Muscle layer of duodenum (tissue), 2 donors: ENCODE measurements at regions not wholly inside any gene's neighbourhood (a gene's known extent, or its start where the extent isn't known, plus 50 kb on each side); places are given as distances from the start of the nearest gene placed in this dataset.
"Not testable (repeated sequence)": the region's sequence is repeated elsewhere in the genome, so short reads cannot be mapped to it uniquely, and the experiment has no call there.

Experiments used
- H3K27ac ChIP-seq: one replicate; pipeline ENCODE4 v1.7.0; 2013; ENCODE audit warnings: mild to moderate bottlenecking, low read length
- H3K27me3 ChIP-seq: one replicate; pipeline ENCODE4 v1.7.0; 2013; ENCODE audit warnings: low read depth, mild to moderate bottlenecking, control low read depth, low read length
- H3K36me3 ChIP-seq, 2 donors: one replicate each; pipeline ENCODE4 v1.7.0; 2013; ENCODE audit warnings: low read length in 2 of 2, control low read depth in 1 of 2, mild to moderate bottlenecking in 1 of 2; ENCODE audit not compliant: insufficient read depth in 2 of 2, control insufficient read depth in 1 of 2
- H3K4me1 ChIP-seq, 2 donors: one replicate each; pipeline ENCODE4 v1.7.0; 2013; ENCODE audit warnings: low read length in 2 of 2, mild to moderate bottlenecking in 2 of 2, control low read depth in 1 of 2, moderate library complexity in 1 of 2; ENCODE audit not compliant: insufficient read depth in 2 of 2, control insufficient read depth in 1 of 2
- H3K4me3 ChIP-seq, 2 donors: one replicate each; pipeline ENCODE4 v1.7.0; 2013; ENCODE audit warnings: low read length in 2 of 2, low read depth in 1 of 2, mild to moderate bottlenecking in 1 of 2
- H3K9me3 ChIP-seq, 2 donors: one replicate each; pipeline ENCODE4 v1.7.0; 2013; ENCODE audit warnings: low read length in 2 of 2, control low read depth in 1 of 2, mild to moderate bottlenecking in 1 of 2; ENCODE audit not compliant: control insufficient read depth in 1 of 2
- donor health status: healthy.

DNA sequence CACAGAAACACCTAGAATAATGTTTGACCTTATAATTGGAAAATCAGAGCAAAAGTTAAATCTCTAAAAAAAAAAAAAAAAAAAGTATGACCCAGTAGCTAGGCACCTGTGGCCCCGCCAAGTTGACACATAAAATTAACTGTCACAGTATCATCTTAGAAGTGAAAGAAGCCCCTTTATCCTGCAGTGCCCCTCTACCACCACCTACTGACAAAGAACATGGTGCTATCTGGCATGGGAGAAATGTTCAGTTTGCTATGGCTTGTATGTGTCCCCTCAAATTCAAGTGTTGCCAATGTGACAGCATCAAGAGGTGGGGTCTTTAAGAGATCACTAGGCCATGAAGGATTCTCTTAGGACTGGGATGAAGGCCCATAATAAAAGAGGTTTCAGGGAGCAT is 601.5 kb downstream of the TRIML1 start:
- not testable (repeated sequence) for H3K36me3 ChIP-seq, H3K4me1 ChIP-seq, H3K27ac ChIP-seq, H3K4me3 ChIP-seq, H3K27me3 ChIP-seq, H3K9me3 ChIP-seq

DNA sequence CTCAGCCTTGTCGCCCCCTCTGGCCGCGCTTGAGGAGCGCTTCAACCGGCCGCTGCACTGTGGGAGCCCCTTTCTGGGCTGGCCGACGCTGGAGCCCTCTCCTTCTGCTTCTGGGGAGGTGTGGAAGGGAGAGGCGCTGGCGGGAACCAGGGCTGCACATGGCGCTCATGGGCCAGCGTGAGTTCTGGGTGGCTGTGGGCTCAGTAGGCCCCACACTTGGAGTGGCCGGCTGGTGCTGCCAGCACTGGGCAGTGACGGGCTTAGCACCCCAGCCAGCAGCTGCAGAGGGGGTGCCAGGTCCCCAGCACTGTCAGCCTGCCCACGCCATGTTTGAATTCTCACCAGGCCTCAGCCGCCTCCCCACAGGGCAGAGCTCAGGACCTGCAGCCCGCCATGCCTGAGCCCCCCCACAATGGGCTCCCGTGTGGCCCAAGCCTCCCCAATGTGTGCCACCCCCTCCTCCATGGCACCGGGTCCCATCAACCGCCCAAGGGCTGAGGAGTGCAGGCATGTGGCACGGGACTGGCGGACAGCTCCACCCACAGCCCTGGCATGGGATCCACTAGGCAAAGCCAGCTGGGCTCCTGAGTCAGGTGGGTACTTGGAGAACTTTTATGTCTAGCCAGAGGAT is 615.2 kb downstream of the TRIML1 start:
- no peak overlapping the region for H3K4me3 ChIP-seq

DNA sequence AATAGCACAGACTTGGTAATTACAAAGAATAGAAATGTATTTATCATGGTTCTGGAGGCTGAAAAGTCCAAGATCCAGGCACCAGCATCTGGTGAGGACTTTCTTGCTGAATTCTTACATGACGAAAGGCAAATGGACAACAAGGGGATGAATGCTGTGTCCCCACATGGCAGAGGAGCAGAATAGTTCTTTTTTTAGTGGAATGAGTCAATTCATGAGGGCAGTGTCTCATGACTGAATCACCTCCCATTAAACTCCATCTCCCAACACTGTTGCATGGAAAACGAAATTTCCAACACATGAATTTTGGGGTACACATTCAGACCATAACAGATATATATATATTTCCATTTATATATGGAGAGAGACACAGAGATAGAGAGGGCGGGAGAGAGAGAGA is 628.3 kb downstream of the TRIML1 start:
- no peaks in the 10 kb centered on the region for H3K36me3 ChIP-seq
- no peaks in the 10 kb centered on the region for H3K27me3 ChIP-seq
- H3K4me1 ChIP-seq, result no peaks in the 10 kb centered on the region

More for the DNA sequence above, 615.2 kb downstream of the TRIML1 start:
- Histone ChIP-seq H3K4me1 (no peaks in the 10 kb centered on the region), H3K9me3 (peaks cover 0 to 9% of the 10 kb centered on the region in 2 donors), H3K27ac (no peak overlapping the region), H3K27me3 (no peaks in the 10 kb centered on the region), H3K36me3 (no peaks in the 10 kb centered on the region)

DNA sequence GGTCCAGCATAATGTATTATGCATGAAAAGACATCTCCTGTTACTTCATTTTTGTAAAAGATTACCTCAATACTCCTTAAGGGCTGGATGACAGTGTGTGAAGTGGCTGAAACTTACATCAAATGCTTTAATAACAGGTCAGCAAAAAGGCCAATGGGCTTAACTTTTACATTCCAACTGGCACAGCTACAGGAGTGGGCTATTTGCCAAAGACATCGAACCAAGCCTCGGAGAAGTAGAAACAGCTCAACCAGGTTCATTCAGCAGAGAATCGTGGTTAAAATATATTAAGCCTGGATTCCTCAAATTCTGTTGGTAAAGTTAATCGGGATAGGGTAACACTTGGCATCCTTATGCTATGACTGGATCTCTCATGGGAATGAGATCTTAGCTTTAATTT is 639.7 kb downstream of the TRIML1 start:
- Histone ChIP-seq H3K9me3 (no peaks in the 10 kb centered on the region), H3K36me3 (no peaks in the 10 kb centered on the region), H3K27me3 (no peaks in the 10 kb centered on the region), H3K4me3 (no peak overlapping the region), H3K27ac (no peak overlapping the region), H3K4me1 (no peaks in the 10 kb centered on the region)

More for the DNA sequence above, 628.3 kb downstream of the TRIML1 start:
- Histone ChIP-seq H3K4me3 (no peak overlapping the region), H3K27ac (no peak overlapping the region), H3K9me3 (peaks cover 0 to 3% of the 10 kb centered on the region in 2 donors)

DNA sequence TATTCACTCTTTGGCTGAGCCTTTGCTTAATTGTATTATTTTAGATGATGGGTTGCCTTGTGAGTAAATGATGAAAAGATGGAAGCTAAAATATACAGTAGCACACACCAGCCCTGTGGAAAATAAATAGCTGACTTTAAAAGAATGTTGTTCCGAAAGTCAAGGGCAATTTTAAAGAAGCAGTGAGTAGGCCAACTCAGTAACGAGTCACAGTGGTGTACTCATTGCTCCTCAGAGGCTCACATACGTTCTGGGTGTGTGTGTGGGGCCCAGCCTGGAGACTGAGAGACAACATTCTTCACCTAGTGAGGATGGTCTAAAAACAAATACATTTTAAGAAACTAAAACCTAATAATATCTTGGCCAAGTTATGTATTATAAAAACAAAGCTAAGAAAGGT is 640.3 kb downstream of the TRIML1 start:
- H3K4me1 ChIP-seq, result no peaks in the 10 kb centered on the region
- no peak overlapping the region for H3K4me3 ChIP-seq
- no peaks in the 10 kb centered on the region for H3K36me3 ChIP-seq
- no peak overlapping the region for H3K27ac ChIP-seq
- H3K9me3 ChIP-seq, result no peaks in the 10 kb centered on the region
- no peaks in the 10 kb centered on the region for H3K27me3 ChIP-seq

DNA sequence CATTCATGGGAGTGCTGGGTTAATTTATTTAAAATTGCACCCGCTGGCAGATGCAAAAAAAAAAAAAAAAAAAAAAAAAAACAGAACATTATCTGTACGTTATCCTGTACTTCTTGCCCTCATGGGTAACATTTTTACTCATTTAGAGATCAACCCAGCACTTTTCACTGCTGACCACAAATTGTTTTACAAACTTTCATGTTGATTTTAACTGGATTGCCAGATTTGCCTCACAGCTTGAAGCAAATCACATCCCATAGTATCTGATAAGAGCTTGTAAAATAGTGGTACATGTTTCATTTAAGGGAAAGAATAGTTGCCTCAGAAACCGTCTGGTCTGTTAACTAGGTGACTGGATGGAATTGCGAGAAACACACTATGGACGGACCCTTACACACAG is 640.8 kb downstream of the TRIML1 start:
- Histone ChIP-seq H3K4me3 (no peak overlapping the region), H3K4me1 (no peaks in the 10 kb centered on the region), H3K36me3 (no peaks in the 10 kb centered on the region), H3K9me3 (no peaks in the 10 kb centered on the region), H3K27me3 (no peaks in the 10 kb centered on the region), H3K27ac (no peak overlapping the region)

DNA sequence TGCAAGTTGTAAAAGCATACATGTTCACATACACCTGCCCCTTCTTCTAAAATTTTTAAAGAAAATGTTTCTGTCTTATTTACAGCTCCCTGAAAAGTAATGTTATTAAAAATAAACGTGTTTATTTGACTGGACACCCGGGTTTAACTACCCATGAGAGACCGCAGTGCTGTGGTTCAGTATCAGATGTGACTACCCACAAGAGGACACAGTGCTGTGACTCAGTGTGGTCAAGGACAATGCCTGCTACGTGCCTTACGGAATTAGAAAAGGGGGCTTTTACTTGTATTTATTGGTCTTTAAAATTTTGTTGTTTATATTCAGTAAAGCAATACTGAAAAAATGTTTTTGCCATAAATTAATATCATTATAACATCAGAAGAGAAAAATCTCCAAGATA is 641.4 kb downstream of the TRIML1 start:
- no peaks in the 10 kb centered on the region for H3K27me3 ChIP-seq
- no peak overlapping the region for H3K4me3 ChIP-seq
- H3K9me3 ChIP-seq, result no peaks in the 10 kb centered on the region
- H3K36me3 ChIP-seq, result no peaks in the 10 kb centered on the region
- no peak overlapping the region for H3K27ac ChIP-seq
- no peaks in the 10 kb centered on the region for H3K4me1 ChIP-seq

DNA sequence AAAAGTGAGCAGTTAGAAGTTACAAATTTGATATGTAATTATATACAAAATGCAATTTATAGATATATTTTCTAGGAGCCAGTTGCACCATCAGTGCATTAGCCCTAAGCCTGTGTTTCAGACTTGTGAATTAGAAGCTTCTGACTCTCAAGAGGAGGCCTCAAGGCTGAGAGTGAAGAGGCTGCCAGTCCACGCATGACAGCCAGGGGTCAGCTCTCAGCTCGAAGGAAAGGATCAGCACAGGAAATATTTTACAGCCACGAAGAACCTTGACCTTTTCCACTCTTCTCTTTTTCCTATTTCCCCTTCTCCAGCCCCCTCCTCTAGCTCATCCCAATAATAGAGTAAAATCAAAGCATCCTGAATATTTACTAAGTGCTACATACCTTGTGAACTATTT is 642.4 kb downstream of the TRIML1 start:
- Histone ChIP-seq H3K4me3 (no peak overlapping the region), H3K9me3 (no peaks in the 10 kb centered on the region)

DNA sequence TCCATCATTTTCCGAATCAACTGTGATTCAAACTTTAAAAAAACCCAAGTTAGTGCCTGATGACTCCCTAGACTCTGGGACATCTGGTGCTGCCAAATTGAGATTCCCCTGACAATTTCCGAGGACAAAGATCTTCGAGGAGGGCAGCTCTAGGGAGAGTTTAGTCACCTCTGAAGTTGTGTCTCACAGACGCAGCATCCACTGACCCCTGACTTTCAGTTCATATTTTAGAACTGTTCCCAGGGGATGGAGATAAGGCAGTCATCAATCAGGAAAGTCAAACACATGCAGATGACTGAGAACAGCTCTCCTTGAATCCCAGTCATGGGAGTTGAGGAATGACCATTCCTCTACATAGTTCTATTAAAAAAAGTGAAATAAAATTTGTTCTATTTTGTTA is 643.9 kb downstream of the TRIML1 start:
- no peak overlapping the region for H3K27ac ChIP-seq
- H3K4me3 ChIP-seq, result no peak overlapping the region
- H3K9me3 ChIP-seq, result no peaks in the 10 kb centered on the region
- no peaks in the 10 kb centered on the region for H3K27me3 ChIP-seq
- H3K36me3 ChIP-seq, result no peaks in the 10 kb centered on the region
- H3K4me1 ChIP-seq, result no peaks in the 10 kb centered on the region

More for the DNA sequence above, 642.4 kb downstream of the TRIML1 start:
- H3K36me3 ChIP-seq, result no peaks in the 10 kb centered on the region
- no peak overlapping the region for H3K27ac ChIP-seq
- H3K27me3 ChIP-seq, result no peaks in the 10 kb centered on the region
- no peaks in the 10 kb centered on the region for H3K4me1 ChIP-seq

DNA sequence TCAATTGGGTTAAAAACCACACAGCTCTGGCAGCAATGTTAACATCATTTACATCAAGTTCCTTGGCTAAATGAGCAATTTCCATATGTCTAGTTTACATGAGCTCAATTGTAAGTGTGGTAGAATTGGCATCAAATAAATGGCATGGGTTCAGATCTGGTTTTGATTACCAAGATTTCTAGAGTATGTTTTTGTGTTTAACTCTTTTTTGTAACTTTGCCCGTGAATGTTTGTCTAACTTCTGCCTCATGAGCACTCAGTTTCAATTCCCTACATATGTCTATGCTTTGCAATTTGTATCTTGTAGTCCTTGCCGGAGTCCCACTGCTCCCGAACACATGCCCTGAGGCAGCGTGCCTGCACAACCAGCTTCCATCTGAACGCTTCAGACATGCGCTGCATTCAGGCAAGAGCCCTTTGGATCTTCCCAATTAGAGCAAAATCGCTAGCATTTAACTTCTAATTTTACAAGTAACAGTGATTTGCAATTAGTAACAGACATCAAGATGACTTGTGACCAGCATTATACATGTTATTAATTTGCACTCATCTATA is 644.4 kb downstream of the TRIML1 start:
- Histone ChIP-seq H3K4me1 (no peaks in the 10 kb centered on the region), H3K4me3 (no peak overlapping the region), H3K27me3 (no peaks in the 10 kb centered on the region), H3K27ac (no peak overlapping the region), H3K9me3 (no peaks in the 10 kb centered on the region), H3K36me3 (no peaks in the 10 kb centered on the region)

DNA sequence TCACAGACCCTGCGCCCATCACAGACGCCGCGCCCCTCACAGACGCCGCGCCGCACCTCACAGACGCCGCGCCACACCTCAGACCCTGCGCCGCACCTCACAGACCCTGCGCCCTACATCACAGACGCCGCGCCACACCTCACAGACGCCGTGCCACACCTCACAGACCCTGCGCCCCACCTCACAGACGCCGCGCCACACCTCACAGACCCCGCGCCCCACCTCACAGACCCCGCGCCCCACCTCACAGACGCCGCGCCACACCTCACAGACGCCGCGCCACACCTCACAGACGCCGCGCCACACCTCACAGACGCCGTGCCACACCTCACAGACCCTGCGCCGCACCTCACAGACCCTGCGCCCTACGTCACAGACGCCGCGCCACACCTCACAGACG is 657.4 kb downstream of the TRIML1 start:
- not testable (repeated sequence) for H3K4me3 ChIP-seq, H3K36me3 ChIP-seq, H3K27ac ChIP-seq, H3K9me3 ChIP-seq, H3K27me3 ChIP-seq, H3K4me1 ChIP-seq

DNA sequence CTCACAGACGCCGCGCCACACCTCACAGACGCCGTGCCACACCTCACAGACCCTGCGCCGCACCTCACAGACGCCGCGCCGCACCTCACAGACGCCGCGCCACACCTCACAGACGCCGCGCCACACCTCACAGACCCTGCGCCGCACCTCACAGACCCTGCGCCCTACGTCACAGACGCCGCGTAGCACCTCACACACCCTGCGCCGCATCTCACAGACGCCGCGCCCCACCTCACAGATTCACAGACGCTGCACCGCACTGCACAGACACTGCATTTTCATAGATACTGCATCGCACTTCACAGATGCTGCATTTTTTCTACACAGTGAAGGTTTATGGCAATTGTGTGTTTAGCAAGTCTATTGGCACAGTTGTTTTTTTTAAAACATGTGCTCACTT is 657.8 kb downstream of the TRIML1 start:
- H3K36me3 ChIP-seq, H3K4me1 ChIP-seq, H3K27me3 ChIP-seq, H3K9me3 ChIP-seq, H3K27ac ChIP-seq, H3K4me3 ChIP-seq: not testable (repeated sequence)
